ENCODE measurements at regions not wholly inside any gene's neighbourhood (a gene's known extent, or its start where the extent isn't known, plus 50 kb on each side); places are given as distances from the start of the nearest gene placed in this dataset.

- no peak for TF ChIP-seq CTCF (IDR thresholded peaks at IDR 0.05)
Observed at GRCh38 chr2:212843409-212844199, 305.0 kb upstream of the ERBB4 start.

GRCh38 chr2:212842544-212843185 lies 304.1 kb upstream of the ERBB4 start:
- DNase-seq (no peak), ATAC-seq (no peak)
- Histone ChIP-seq H3K27me3 (no peaks in the 10 kb centered on the region), H3K36me3 (no peaks in the 10 kb centered on the region), H3K27ac (no peak overlapping the region), H3K9me3 (no peaks in the 10 kb centered on the region), H3K4me1 (no peaks in the 10 kb centered on the region), H3K4me3 (no peak overlapping the region)
- TF ChIP-seq CTCF (IDR thresholded peaks at IDR 0.05), result no peak
- intact Hi-C loops (cut with DNase I), result no loop called here

More at GRCh38 chr2:212843409-212844199, 305.0 kb upstream of the ERBB4 start:
- Histone ChIP-seq H3K4me3 (no peak overlapping the region), H3K36me3 (no peaks in the 10 kb centered on the region), H3K27me3 (no peaks in the 10 kb centered on the region), H3K4me1 (no peaks in the 10 kb centered on the region), H3K27ac (no peak overlapping the region), H3K9me3 (no peaks in the 10 kb centered on the region)
- ATAC-seq (no peak), DNase-seq (no peak)
- intact Hi-C loops (cut with DNase I), result no loop called here

GRCh38 chr2:212841460-212841859 lies 302.9 kb upstream of the ERBB4 start:
- Histone ChIP-seq H3K4me3 (no peak overlapping the region), H3K27ac (no peak overlapping the region), H3K36me3 (no peaks in the 10 kb centered on the region), H3K4me1 (no peaks in the 10 kb centered on the region), H3K27me3 (no peaks in the 10 kb centered on the region), H3K9me3 (no peaks in the 10 kb centered on the region)
- no peak for TF ChIP-seq CTCF (IDR thresholded peaks at IDR 0.05)
- DNase-seq (no peak), ATAC-seq (no peak)
- intact Hi-C loops (cut with DNase I), result no loop called here

- H3K9me3 ChIP-seq, result no peaks in the 10 kb centered on the region
- no peaks in the 10 kb centered on the region for H3K4me1 ChIP-seq
- peak; percentile 52 for DNase-seq
- intact Hi-C loops (cut with DNase I), result no loop called here
- TF ChIP-seq CTCF (IDR thresholded peaks at IDR 0.05), result no peak
- H3K27me3 ChIP-seq, result no peaks in the 10 kb centered on the region
- no peak overlapping the region for H3K27ac ChIP-seq
- peak; percentile 47 for ATAC-seq
- H3K36me3 ChIP-seq, result no peaks in the 10 kb centered on the region
- no peak overlapping the region for H3K4me3 ChIP-seq
Observed at GRCh38 chr2:212832211-212833195, 293.9 kb upstream of the ERBB4 start.

GRCh38 chr2:212831671-212832199 lies 293.1 kb upstream of the ERBB4 start:
- TF ChIP-seq CTCF (IDR thresholded peaks at IDR 0.05), result no peak
- Histone ChIP-seq H3K27me3 (no peaks in the 10 kb centered on the region), H3K36me3 (no peaks in the 10 kb centered on the region), H3K9me3 (no peaks in the 10 kb centered on the region), H3K27ac (no peak overlapping the region), H3K4me1 (no peaks in the 10 kb centered on the region), H3K4me3 (no peak overlapping the region)
- DNase-seq, result peak; percentile 57
- intact Hi-C loops (cut with DNase I), result no loop called here
- ATAC-seq, result peak; percentile 25

Data from upper lobe of right lung (tissue), 1 donor.